NCI-H1092 (cell line): ENCODE measurements at regions not wholly inside any gene's neighbourhood (a gene's known extent, or its start where the extent isn't known, plus 50 kb on each side); places are given as distances from the start of the nearest gene placed in this dataset.
"Not testable (repeated sequence)": the region's sequence is repeated elsewhere in the genome, so short reads cannot be mapped to it uniquely, and the experiment has no call there.

Experiments used
- DNase-seq: peaks from one replicate; lab custom pipeline; 2025; lab: John Stamatoyannopoulos, UW

- no peak for DNase-seq
Observed at GRCh38 chr13:37997641-37998040, 128.1 kb upstream of the TRPC4 start.

DNA sequence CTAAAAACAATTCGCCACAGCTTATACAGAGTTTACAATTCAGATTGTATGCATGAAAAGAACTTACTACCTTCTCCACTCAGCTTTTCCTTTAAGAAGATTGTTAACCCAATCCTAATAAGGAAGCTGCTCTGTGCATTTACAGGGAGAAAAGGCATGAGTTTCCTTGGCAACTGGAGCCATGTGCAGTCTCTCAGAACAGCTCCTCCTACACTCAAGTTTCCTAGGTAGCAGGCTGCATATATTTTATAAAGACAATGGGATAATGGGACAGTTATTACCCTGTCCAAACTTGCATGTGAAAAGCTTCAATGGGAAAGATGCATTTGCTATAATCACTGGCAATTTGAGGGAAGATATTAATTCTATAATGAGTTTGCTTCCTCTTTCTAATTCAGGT, 125.5 kb upstream of the TRPC4 start:
- peak; percentile 18 for DNase-seq

GRCh38 chr13:37986811-37987210, 117.2 kb upstream of the TRPC4 start:
- no peak for DNase-seq

DNA sequence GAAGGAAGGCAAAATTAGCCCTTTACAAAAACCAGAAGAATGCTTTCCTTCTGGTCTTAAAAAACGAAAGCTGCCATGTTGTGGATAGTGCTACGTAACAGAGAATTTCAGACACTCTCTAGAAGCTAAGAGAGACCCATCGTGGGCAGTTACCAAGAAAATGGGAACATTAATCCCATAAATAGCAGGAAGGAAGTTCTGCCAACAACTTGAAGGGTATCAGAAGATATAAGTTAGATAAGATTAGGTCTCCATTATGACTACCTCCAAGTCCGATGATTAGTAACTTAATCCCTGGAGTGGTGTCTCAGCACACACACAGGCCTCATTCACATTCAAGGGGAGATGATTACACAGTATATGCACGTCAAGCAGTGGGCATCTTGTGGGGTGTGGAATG, 115.7 kb upstream of the TRPC4 start:
- no peak for DNase-seq

DNA sequence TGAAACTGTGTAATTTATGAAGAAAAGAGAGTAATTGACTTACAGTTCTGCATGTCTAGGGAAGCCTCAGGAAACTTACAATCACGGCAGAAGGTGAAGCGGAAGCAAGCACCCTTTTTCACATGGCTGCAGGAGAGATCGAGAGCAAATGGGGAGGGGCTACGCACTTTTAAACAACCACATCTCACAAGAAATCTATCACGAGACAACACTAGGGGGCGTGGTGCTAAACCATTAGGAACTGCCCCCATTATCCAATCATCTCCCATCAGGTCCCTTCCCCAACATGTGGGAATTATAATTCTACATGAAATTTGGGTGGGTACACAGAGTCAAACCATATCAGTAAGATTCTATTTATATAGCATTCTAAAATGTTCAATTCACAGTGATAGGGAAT, 114.8 kb upstream of the TRPC4 start:
- DNase-seq: no peak

- DNase-seq: no peak
Observed at GRCh38 chr13:37981932-37982331, 112.4 kb upstream of the TRPC4 start.

DNA sequence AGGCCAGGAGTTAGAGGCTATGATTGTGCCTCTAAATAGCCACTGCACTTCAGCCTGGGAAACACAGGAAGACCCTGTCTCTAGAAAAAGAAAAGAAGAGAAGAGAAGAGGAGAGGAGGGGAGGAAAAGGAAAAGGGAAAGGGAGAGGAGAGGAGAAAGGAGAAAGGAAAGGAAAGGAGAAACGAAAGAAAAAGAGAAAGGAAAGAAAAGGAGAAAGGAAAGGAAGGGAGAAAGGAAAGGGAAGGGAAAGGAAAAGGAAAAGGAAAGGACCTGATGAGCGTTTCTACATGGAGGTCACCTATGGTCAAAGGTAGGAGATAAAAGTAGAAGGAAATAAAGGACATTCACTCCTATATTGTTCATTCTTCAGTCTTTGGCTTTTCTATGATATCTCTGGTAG, 109.1 kb upstream of the TRPC4 start:
- no peak for DNase-seq

GRCh38 chr13:37968555-37968954, 99.0 kb upstream of the TRPC4 start:
- no peak for DNase-seq

GRCh38 chr13:37966266-37966665, 96.7 kb upstream of the TRPC4 start:
- no peak for DNase-seq

DNA sequence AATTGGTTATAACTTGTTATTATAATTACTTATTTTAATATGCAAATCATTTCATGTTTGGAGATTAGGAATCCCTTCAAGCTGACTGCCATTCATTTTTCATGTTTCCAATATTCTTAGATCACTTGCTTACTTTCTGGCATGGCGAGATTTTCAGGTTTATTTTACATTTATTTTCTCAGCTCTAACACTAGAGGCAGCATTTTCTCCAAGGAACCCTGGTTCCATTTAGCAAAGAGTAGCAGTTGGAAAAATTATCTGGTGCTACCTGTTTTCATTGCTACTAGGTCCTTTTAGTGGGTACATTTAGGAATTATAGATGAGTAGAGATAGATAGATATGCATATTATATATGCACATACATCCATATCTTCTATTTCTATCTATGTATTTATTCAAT, 90.9 kb upstream of the TRPC4 start:
- no peak for DNase-seq

- no peak for DNase-seq
Observed at GRCh38 chr13:37959284-37959683, 89.7 kb upstream of the TRPC4 start.

DNA sequence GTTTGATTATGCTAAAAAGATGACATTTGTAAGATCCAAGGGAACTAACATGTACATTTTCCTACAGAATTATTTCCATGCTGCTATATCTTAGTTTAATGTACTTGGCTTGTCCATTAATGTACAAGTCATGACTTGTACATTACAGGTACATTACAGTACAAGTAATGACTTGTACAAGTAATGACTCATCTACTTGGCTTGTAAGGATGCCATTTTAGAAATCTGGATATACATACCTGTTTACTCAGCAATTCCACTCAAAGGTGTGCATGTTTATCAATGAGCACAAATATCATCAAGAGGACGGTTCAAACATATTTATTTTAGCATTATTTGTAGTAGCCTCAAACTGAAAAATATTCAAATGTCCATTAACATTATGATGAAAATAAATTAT, 87.0 kb upstream of the TRPC4 start:
- no peak for DNase-seq

DNA sequence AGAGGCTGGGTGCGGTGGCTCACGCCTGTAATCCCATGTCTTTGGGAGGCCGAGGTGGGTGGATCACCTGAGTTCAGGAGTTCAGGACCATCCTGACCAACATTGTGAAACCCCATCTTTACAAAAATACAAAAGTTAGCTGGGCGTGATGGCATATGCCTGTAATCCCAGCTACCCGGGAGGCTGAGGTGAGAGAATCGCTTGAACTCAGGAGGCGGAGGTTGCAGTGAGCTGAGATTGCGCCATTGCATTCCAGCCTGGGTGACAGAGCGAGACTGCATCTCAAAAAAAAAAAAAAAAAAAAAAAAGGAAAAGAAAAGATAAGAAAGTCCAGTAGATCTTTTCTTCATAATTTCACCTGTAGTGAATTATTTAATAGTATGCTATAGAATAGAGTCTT, 85.0 kb upstream of the TRPC4 start:
- not testable (repeated sequence) for DNase-seq

GRCh38 chr13:37954191-37954590, 84.6 kb upstream of the TRPC4 start:
- DNase-seq: no peak

GRCh38 chr13:37953696-37954095, 84.1 kb upstream of the TRPC4 start:
- no peak for DNase-seq

DNA sequence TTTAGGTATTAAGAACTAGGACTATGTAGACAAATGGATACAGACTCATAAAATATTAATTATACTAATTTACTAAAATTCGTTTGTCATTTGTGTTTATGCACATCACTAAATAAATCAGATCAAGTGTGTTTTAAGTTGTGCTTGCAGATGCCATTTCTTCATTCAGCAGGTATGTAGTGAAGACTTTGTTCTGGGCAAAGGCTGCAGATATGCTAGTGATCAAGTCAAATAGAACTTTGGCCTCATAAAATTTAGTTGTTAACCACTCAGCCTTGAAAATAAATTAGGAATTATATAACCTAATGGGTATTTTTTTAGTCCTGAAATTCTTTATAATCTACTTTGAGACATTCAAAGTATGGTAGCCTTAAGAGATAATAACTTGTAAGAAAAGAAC, 80.4 kb upstream of the TRPC4 start:
- DNase-seq: no peak

DNA sequence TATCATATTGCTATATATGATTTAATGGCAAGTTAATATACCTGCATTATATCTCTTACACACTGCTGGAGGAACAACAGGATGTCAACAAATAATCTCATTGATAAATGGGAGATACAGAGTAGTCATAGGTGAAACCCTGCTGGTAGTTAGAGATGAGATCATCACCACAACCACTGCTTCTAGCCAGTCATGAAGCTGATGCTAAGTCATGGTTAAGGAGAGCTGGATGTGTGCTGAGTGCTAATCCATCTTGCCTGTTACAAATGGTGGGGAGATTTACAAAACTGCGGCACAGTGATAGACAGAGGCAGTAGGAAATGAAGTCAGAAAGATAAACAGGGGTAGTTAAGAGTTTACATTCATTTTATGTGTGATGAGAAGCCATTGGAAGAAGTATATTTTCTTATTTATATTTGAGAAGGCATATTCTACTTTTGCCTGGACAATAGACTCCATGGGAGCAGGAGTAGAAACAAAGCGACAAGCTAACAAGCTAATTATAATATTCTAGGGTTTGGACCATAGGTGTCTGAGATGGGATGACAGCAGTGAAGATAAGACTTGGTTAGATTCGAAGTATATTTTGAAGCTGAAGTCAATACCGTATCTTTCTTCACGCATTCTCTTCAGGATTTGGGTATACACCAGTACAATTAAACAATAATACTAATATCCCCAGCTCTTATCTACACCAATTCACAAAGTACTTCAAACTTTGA, 78.0 kb upstream of the TRPC4 start:
- DNase-seq: no peak

DNA sequence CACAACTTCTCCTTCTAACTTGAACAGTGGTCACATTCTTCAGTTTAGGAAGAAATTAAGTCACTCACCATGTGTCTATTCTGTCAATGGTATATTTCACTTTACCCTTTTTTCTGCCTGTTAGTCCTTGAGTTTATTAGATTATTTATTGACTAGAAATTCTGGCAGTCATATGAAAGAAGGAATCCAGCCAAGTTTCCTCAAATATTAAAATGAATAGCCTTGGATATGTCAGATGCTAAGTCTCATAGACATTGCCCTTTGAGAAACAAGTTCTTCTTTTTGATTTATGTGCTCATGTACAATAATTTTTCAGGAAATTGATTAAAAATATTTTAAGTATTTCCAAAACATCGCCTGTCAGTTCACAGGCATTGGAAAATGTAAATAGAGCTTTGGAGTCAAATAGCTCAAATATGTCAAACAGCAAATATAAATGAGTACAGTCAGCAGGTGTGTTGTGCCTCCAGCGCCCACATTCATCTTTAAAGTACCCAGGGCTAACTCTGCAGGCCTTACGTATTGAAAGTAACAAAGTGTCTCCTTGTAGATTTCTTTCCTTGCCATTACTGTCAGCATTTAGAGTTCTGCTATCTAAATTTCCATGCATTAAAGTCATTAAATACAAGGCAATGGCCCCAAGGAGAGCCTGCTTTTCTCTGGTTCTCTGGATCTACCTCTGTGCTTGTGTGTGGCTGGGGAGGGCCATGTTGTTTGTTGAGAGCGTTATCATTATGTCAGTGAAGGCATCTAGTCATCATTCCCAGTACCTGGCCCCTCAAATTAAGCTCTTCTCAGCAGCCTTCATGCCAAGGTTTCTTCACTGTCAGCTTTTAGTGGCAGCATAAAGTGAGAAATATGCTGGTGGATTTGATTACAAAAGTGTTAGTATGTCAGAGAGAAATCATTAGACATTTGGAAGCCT, 76.3 kb upstream of the TRPC4 start:
- no peak for DNase-seq

DNA sequence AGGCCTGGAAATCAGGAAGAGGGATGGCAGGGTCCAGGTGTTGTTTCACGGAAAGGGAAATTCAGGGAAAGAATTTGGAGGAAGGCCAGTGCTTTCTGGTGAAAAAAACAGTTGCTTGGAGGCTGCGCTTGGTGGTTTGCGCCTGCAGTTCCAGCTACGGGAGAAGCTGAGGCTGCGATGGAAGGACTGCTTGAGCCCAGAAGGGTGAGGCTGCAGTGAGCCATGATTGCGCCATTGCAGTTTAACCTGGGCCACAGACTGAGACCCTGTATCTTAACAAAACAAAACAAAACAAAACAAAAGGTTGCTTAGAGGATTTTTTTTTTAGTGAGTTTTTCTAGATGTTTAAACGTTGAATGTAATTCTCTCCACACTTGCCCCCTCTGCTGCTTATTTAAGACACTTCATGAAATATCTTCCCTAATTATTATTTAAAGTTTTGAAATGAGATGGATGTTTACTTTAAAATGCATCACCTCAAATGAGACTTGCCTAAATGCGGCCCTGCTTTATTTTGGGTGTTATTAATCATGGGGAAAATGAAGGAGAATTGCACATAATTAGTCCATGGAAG, 75.4 kb upstream of the TRPC4 start:
- no peak for DNase-seq

- DNase-seq: no peak
Observed at GRCh38 chr13:37944081-37944868, 74.7 kb upstream of the TRPC4 start.

DNA sequence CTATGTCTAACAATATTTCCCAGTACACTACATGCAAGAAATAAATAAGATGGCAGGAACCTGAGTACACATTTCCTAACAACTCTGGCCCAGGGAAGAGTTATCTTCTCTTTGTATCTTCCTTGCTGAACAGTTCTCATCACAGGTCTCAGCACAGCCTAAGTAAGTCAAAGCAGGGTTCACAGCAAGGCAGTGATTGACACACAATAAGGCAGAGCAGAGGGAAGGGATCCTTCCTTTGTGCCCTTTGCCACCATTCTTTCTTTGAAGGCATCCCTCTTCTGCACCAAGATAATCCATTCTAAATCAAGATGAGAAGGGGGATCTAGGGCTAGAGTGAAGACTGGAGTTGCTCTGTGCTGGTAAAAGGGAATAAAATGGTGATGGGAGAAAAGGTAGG, 73.4 kb upstream of the TRPC4 start:
- no peak for DNase-seq
